HUES48 (cell line): ENCODE measurements at regions not wholly inside any gene's neighbourhood (a gene's known extent, or its start where the extent isn't known, plus 50 kb on each side); places are given as distances from the start of the nearest gene placed in this dataset.

Source experiments
- H3K27ac ChIP-seq: one replicate; pipeline ENCODE4 v1.7.0; 2013; ENCODE audit warnings: low read depth, low read length, inconsistent platforms
- H3K27me3 ChIP-seq: 2 replicates; pipeline ENCODE4 v1.6.1; 2013; ENCODE audit warnings: mild to moderate bottlenecking, low read length; ENCODE audit not compliant: control insufficient read depth, insufficient read depth
- H3K36me3 ChIP-seq: 2 replicates; pipeline ENCODE4 v1.6.1; 2013; ENCODE audit warnings: low read length; ENCODE audit not compliant: control insufficient read depth, insufficient read depth
- H3K4me1 ChIP-seq: 2 replicates; pipeline ENCODE4 v1.6.1; 2013; ENCODE audit warnings: mild to moderate bottlenecking, low read length; ENCODE audit not compliant: control insufficient read depth, insufficient read depth
- H3K4me3 ChIP-seq: 2 replicates; pipeline ENCODE4 v1.5.1; 2013; ENCODE audit warnings: mild to moderate bottlenecking, low read depth, low read length
- H3K9ac ChIP-seq: 2 replicates; pipeline ENCODE4 v1.6.1; 2013; ENCODE audit warnings: mild to moderate bottlenecking, low read depth, low read length, moderate library complexity
- H3K9me3 ChIP-seq: 2 replicates; pipeline ENCODE4 v1.6.1; 2013; ENCODE audit warnings: low read length; ENCODE audit not compliant: control insufficient read depth, insufficient read depth

GRCh38 chr9:84575705-84576104 is 93.8 kb upstream of the NTRK2 start:
- Histone ChIP-seq H3K36me3 (no peaks in the 10 kb centered on the region), H3K4me1 (peaks cover 18% of the 10 kb centered on the region), H3K4me3 (no peak overlapping the region), H3K9me3 (no peaks in the 10 kb centered on the region), H3K27ac (no peak overlapping the region), H3K27me3 (0 out of 2 replicates have a peak, but pooled peaks cover 3% of the 10 kb centered on the region), H3K9ac (no peak overlapping the region)

DNA sequence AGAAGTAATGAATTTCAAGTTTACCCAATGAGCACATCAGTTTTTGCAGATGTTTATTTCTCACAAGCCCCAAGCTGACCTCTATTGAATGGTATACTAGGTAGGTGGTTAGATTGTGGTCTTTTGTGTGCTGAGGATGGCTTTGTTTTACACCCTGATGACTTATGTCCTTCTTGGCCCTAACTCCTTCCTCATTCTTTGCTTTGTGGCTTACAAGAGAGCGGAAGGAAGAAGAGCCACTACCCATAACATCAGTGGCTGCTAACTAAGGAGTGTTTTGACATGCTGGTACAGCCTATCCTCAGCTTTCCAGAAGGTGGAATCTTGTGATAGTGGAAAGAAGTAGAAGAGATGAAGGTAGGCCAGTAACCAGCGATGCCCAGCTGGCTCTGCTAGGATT is 85.7 kb upstream of the NTRK2 start:
- no peaks in the 10 kb centered on the region for H3K36me3 ChIP-seq
- no peak overlapping the region for H3K9ac ChIP-seq
- no peak overlapping the region for H3K4me3 ChIP-seq
- H3K9me3 ChIP-seq = no peaks in the 10 kb centered on the region
- H3K27me3 ChIP-seq = no peaks in the 10 kb centered on the region
- H3K4me1 ChIP-seq = peaks cover 7% of the 10 kb centered on the region; the same call in 1 of the 2 replicates
- H3K27ac ChIP-seq = no peak overlapping the region

DNA sequence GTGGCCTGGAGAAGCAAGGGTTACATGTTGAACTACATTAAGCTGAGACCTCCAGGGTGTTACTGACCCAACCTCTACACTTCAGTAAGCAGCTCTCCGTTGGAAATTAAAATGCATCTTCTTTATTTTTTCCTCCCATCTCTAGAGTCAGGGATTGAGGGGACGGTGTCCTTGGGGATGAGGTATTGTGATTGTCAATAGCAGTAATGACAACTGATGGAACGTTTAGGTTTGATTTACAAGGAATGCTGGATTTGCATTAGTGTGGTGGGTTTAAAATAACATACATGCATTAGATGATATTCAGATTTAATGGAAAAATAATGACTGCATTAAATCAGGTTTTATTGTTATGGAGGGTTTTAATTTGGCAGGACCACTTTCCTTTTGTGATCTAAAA is 82.9 kb upstream of the NTRK2 start:
- Histone ChIP-seq H3K27me3 (no peaks in the 10 kb centered on the region), H3K4me1 (no peaks in the 10 kb centered on the region), H3K27ac (no peak overlapping the region), H3K4me3 (no peak overlapping the region), H3K36me3 (no peaks in the 10 kb centered on the region), H3K9me3 (no peaks in the 10 kb centered on the region), H3K9ac (no peak overlapping the region)

GRCh38 chr9:84587153-84587552 is 82.4 kb upstream of the NTRK2 start:
- H3K9me3 ChIP-seq = no peaks in the 10 kb centered on the region
- H3K4me3 ChIP-seq = no peak overlapping the region
- H3K4me1 ChIP-seq = no peaks in the 10 kb centered on the region
- H3K27me3 ChIP-seq = no peaks in the 10 kb centered on the region
- H3K27ac ChIP-seq = no peak overlapping the region
- H3K9ac ChIP-seq = no peak overlapping the region
- no peaks in the 10 kb centered on the region for H3K36me3 ChIP-seq

- no peak overlapping the region for H3K27ac ChIP-seq
Measured at GRCh38 chr9:84589542-84589941, 80.0 kb upstream of the NTRK2 start.

GRCh38 chr9:84590706-84591105 is 78.8 kb upstream of the NTRK2 start:
- no peaks in the 10 kb centered on the region for H3K36me3 ChIP-seq
- H3K4me1 ChIP-seq = no peaks in the 10 kb centered on the region
- no peaks in the 10 kb centered on the region for H3K9me3 ChIP-seq
- H3K9ac ChIP-seq = no peak overlapping the region
- H3K27me3 ChIP-seq = no peaks in the 10 kb centered on the region
- no peak overlapping the region for H3K4me3 ChIP-seq
- H3K27ac ChIP-seq = no peak overlapping the region

More at GRCh38 chr9:84589542-84589941, 80.0 kb upstream of the NTRK2 start:
- Histone ChIP-seq H3K9me3 (no peaks in the 10 kb centered on the region), H3K4me3 (no peak overlapping the region), H3K36me3 (no peaks in the 10 kb centered on the region), H3K4me1 (no peaks in the 10 kb centered on the region), H3K9ac (no peak overlapping the region), H3K27me3 (no peaks in the 10 kb centered on the region)

GRCh38 chr9:84592918-84593317 is 76.6 kb upstream of the NTRK2 start:
- no peak overlapping the region for H3K9ac ChIP-seq
- H3K4me3 ChIP-seq = no peak overlapping the region
- no peaks in the 10 kb centered on the region for H3K9me3 ChIP-seq
- no peaks in the 10 kb centered on the region for H3K36me3 ChIP-seq
- no peaks in the 10 kb centered on the region for H3K27me3 ChIP-seq
- no peak overlapping the region for H3K27ac ChIP-seq
- H3K4me1 ChIP-seq = no peaks in the 10 kb centered on the region

GRCh38 chr9:84593352-84593751 is 76.2 kb upstream of the NTRK2 start:
- Histone ChIP-seq H3K27me3 (no peaks in the 10 kb centered on the region; the same call in 1 of the 2 replicates), H3K9me3 (no peaks in the 10 kb centered on the region), H3K27ac (no peak overlapping the region), H3K4me3 (no peak overlapping the region), H3K36me3 (no peaks in the 10 kb centered on the region), H3K4me1 (no peaks in the 10 kb centered on the region), H3K9ac (no peak overlapping the region)

GRCh38 chr9:84597131-84597530 is 72.4 kb upstream of the NTRK2 start:
- no peaks in the 10 kb centered on the region for H3K4me1 ChIP-seq
- no peaks in the 10 kb centered on the region for H3K9me3 ChIP-seq
- H3K9ac ChIP-seq = no peak overlapping the region
- H3K27me3 ChIP-seq = no peaks in the 10 kb centered on the region; the same call in 1 of the 2 replicates
- H3K4me3 ChIP-seq = no peak overlapping the region
- H3K27ac ChIP-seq = no peak overlapping the region
- H3K36me3 ChIP-seq = no peaks in the 10 kb centered on the region

DNA sequence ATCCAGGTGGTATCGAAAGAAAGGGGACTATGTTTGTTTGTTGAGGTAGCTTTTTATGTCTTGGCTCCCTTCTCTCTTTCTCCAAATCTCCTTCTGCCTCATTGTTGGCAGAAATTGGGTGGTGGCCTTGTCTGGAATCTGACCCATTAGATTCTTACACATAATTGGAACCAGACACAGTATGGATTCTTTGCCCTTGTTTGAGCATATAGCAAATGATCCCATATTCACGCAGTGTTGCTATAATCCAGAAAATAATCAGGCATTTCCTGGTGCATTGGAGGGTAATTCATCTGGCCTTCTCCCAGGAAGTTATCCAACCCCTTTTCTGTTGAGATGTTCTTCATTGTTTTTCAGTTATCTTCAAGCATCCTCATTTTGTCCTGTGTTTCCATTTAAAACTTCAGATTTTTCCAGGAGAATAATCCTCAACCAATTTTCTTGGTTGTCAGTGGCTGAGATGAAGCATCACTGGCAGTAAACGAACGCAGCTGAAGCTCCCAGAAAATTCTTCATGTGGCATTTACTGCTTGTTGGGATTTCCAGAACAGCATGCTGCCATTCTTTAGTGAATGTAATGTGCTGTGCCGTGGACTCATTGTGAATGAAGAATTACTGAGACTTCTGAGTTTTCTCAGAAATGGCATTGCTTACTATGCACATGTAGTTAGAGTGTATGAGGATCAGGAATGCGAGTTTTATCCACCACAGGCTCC is 70.5 kb upstream of the NTRK2 start:
- Histone ChIP-seq H3K36me3 (no peaks in the 10 kb centered on the region), H3K4me3 (no peak overlapping the region), H3K27me3 (no peaks in the 10 kb centered on the region; the same call in 1 of the 2 replicates), H3K9ac (no peak overlapping the region), H3K27ac (no peak overlapping the region), H3K9me3 (no peaks in the 10 kb centered on the region), H3K4me1 (no peaks in the 10 kb centered on the region)

DNA sequence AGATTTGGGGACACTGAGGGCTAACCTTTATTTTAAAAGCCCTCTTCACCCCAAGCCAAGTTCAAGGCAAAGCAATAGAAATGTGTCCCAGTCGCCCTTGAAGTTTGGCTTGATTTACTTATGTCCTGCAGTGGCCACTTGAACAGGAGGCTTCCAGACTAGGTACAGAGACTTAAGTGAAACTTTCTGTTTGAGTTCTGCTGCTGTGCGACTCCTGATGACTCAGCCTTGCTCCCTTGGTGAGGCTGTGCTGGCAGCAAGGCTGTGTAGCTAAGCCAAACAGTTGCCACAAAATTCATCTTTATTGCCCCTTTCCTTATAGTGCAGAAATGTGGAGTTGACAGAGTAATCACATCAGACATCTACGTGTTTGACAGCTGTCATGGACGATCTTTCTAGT is 68.8 kb upstream of the NTRK2 start:
- Histone ChIP-seq H3K27me3 (no peaks in the 10 kb centered on the region; the same call in 1 of the 2 replicates), H3K4me1 (no peaks in the 10 kb centered on the region), H3K9ac (no peak overlapping the region), H3K4me3 (no peak overlapping the region), H3K9me3 (no peaks in the 10 kb centered on the region), H3K27ac (no peak overlapping the region), H3K36me3 (no peaks in the 10 kb centered on the region)
